MM.1S (cell line): ENCODE measurements at regions not wholly inside any gene's neighbourhood (a gene's known extent, or its start where the extent isn't known, plus 50 kb on each side); places are given as distances from the start of the nearest gene placed in this dataset.

ENCODE experiments used
- EZH2 ChIP-seq: fragments of 300-600 bp; sonication (generic); optimal IDR thresholded peaks from 2 replicates; pipeline ENCODE3; 2017; ENCODE audit warnings: low read depth, mild to moderate bottlenecking, antibody characterized with exemption, low read length, mixed read lengths
- TF ChIP-seq, protein P1 (sequence below): fragments of 300-600 bp; sonication (generic); IDR thresholded peaks from 2 replicates; pipeline ENCODE4 v1.5.1; 2016; ENCODE audit warnings: antibody characterized with exemption, low read length, mixed read lengths

DNA sequence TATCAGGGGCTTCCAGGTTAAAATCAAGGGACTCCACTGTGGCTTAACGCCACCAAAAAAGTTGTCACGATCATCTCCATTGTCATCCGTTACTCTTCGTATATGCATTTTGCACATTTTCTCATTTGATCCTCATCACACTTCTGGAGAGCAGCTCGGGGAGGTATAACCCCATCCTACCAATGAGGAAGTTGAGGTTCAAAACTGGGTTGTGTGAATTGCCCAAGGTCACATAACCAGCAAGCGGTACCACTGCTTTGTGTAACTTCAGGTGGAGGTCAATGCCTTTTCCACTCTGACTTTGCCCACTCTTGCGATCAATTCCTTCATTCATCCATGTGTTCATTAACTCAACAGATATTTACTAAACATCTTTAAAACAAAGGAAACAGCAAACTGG, 71.1 kb upstream of the CCND2 start:
- TF ChIP-seq, protein P1, sequence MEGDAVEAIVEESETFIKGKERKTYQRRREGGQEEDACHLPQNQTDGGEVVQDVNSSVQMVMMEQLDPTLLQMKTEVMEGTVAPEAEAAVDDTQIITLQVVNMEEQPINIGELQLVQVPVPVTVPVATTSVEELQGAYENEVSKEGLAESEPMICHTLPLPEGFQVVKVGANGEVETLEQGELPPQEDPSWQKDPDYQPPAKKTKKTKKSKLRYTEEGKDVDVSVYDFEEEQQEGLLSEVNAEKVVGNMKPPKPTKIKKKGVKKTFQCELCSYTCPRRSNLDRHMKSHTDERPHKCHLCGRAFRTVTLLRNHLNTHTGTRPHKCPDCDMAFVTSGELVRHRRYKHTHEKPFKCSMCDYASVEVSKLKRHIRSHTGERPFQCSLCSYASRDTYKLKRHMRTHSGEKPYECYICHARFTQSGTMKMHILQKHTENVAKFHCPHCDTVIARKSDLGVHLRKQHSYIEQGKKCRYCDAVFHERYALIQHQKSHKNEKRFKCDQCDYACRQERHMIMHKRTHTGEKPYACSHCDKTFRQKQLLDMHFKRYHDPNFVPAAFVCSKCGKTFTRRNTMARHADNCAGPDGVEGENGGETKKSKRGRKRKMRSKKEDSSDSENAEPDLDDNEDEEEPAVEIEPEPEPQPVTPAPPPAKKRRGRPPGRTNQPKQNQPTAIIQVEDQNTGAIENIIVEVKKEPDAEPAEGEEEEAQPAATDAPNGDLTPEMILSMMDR: no peak
- TF ChIP-seq EZH2: no peak
